ENCODE measurements at regions not wholly inside any gene's neighbourhood (a gene's known extent, or its start where the extent isn't known, plus 50 kb on each side); places are given as distances from the start of the nearest gene placed in this dataset.

DNA sequence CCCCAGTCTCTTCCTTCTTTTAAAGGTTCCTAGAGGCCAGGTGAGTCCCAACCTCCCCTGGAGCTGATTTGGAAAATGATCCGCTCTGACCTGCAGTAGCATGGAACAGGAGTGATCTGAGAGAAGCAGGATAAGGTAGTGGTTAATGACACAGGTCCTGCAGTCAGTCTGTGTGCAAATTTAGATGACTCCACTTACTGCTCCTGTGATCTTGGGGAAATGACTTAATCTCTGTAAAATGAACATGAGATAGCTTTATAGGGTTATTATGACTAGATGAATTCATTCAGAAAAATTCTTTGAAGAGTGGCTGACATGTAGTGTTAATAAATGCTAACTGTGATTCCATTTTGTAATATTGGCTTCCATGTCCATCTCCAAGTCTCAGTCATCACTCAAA is 374.9 kb upstream of the CAMK1G start:
- DNase-seq (no peak), ATAC-seq (no peak)
- intact Hi-C loops (cut with DNase I, micrococcal nuclease) = no loop called here

GRCh38 chr1:209213989-209214388 is 369.5 kb upstream of the CAMK1G start:
- no peak for ATAC-seq
- intact Hi-C loops (cut with DNase I, micrococcal nuclease) = no loop called here
- DNase-seq = no peak

DNA sequence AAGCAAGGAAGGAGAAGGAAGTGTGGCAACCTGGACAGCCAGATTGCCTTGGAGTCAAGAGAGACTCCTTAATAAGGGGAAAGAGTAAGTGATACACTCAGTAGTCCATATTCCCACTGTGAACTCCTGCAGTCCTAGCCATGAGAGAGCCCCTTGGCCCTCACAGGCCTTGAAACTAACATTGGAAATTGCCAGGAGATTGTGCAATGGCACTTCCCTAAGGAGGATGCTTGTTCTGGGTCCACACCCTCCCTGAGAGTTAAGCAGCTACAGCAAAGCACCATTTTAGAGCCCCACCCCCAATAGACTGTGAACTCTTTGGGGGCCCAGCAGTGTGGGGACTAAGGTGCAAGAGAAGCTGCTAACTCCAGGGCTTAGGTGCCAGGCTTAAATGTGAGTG is 367.7 kb upstream of the CAMK1G start:
- ATAC-seq = no peak
- intact Hi-C loops (cut with DNase I, micrococcal nuclease) = no loop called here
- DNase-seq = no peak

DNA sequence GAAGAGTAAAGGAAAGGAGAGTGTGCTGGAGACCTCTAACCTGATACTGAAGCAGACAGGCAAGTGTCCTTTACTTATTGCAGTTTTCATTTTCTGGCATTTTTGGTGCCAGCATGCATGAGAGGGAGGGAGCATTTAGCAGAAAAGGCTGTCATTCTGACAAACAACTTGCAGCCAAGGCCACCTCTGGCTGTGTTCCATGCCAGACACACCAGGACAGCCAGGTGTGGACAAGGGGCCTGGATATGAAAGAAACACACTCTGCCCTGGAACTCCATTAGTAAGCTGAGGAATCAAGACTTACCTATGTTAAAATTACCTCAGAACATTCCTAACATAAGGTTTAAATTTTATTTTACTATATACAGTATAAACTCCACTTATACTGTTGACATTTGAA is 365.4 kb upstream of the CAMK1G start:
- ATAC-seq (no peak), DNase-seq (no peak)
- intact Hi-C loops (cut with DNase I, micrococcal nuclease) = no loop called here

GRCh38 chr1:209218981-209219380 is 364.5 kb upstream of the CAMK1G start:
- DNase-seq = no peak
- ATAC-seq = no peak
- intact Hi-C loops (cut with DNase I, micrococcal nuclease) = no loop called here

- intact Hi-C loops (cut with DNase I, micrococcal nuclease) = no loop called here
- DNase-seq = no peak
- ATAC-seq = no peak
These were observed 363.6 kb upstream of the CAMK1G start for GRCh38 chr1:209219791-209220524.

DNA sequence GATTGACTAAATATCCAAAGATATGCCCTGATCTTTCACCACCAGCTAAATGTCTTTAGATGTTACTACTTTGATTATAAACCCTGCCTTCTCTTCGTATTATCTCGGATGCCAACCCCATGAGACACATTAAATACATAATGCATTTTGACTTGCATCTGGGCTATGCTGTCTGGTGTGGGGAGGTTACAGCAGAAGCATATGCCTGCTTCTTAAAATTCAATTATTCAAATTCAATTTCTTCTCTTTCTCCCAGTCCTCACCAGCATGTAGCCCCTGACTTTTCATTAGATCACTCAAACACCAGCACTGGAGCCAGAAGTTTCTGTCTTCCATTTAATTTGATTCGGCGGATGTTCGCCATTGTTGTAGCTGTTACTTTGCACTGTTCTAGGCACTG is 360.7 kb upstream of the CAMK1G start:
- DNase-seq (no peak), ATAC-seq (no peak)
- intact Hi-C loops (cut with DNase I, micrococcal nuclease) = no loop called here

DNA sequence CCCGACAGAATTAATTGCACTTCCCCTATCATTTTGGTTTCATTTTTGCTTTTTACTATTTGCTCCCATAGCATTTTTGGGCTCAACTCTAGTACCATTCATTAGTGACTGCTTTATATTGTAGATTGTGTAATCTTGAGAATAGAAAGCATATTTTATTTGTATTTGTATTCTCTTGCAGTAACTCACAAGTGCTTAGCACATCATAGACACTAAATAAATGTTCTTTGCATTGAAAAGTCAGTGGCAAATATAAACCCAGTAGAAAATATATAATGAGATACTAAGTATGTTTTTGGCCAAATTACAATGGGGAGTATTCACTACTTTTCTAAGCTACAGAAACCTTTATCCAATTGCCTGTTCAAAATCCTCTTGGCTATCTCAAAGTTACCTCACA is 359.7 kb upstream of the CAMK1G start:
- DNase-seq = no peak
- ATAC-seq = no peak
- intact Hi-C loops (cut with DNase I, micrococcal nuclease) = no loop called here

DNA sequence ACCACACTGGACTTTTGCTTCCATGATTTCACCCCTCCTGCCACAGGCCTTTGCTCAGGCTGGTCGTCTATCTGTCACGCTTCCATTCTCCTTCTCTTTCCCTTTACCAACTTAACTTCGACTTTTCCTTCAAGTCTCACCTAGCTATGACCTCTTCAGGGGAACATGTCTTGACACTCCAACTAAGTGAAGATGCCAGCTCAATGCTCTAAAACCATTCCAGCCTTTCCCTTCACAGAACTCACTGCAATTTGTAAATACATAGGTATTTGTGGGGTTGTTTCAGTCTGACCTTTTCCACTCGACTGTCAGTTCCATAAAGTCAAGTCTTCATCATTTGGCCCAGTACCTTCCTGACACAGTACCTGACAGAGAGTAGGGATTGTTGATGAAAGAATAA is 358.6 kb upstream of the CAMK1G start:
- intact Hi-C loops (cut with DNase I, micrococcal nuclease) = no loop called here
- no peak for DNase-seq
- no peak for ATAC-seq

DNA sequence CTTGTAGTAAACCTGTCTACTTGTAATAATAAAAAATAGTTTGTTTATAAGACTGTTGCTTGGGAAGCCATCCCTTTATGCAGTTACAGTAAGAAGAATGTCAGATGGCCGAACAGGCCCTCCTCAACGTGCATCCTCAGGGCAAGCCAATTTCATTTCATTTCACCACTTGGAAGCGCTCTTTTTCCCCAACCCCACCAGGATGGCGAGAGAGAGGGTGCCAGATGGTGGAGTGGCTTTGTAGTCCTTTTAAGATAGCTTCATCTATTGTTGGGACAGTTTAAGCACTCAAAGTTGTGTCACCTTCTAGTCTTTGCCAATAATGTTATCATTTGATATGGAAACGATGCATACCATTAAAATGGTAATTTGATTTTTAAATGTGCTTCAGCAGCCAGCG is 356.3 kb upstream of the CAMK1G start:
- no peak for ATAC-seq
- no peak for DNase-seq
- intact Hi-C loops (cut with DNase I, micrococcal nuclease) = no loop called here

DNA sequence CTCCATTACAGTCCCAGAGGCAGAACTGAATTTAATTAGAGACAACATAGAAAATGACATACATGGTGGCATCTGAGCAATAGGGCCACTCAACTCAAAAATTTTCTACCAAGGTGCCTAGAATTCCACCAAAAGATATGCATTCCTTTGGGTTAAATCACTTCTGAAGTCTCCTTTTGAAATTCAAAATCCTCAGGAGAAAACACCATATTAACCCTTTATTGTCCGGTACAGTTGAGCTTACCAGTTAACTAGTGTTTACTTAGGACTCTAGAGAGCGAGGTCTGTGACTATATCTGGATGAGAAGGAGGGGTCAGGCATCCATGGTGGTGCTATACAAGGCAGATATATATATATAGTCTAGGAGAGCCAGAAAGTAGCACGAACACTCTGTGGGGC is 355.6 kb upstream of the CAMK1G start:
- DNase-seq (no peak), ATAC-seq (no peak)
- intact Hi-C loops (cut with DNase I, micrococcal nuclease) = no loop called here

GRCh38 chr1:209229494-209230061 is 353.9 kb upstream of the CAMK1G start:
- intact Hi-C loops (cut with DNase I, micrococcal nuclease) = no loop called here
- DNase-seq (no peak), ATAC-seq (no peak)

- DNase-seq (no peak), ATAC-seq (no peak)
- intact Hi-C loops (cut with DNase I, micrococcal nuclease) = no loop called here
These were observed 353.2 kb upstream of the CAMK1G start for GRCh38 chr1:209230314-209230713.

- no peak for DNase-seq
- no peak for ATAC-seq
- intact Hi-C loops (cut with DNase I, micrococcal nuclease) = no loop called here
These were observed 351.9 kb upstream of the CAMK1G start for GRCh38 chr1:209231476-209232156.

DNA sequence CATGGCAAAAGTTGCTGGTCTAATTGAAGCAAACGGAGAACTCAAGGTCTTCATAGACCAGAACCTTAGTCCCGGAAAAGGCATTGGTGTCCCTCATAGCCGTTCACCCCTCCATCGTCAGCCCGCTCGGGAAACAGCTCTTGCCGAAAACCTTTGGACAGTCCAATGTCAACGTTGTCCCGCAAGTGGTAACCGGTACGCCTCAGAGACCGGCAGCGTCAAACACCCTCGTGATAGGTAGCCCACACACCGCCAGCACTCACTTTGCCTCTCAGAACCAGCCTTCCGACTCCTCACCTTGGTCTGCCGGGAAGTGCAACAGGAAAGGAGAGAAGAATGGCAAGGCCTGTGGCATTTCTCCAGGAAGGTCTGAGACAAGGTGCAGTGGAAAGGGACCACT is 351.3 kb upstream of the CAMK1G start:
- intact Hi-C loops (cut with DNase I, micrococcal nuclease) = no loop called here
- ATAC-seq (no peak), DNase-seq (no peak)

DNA sequence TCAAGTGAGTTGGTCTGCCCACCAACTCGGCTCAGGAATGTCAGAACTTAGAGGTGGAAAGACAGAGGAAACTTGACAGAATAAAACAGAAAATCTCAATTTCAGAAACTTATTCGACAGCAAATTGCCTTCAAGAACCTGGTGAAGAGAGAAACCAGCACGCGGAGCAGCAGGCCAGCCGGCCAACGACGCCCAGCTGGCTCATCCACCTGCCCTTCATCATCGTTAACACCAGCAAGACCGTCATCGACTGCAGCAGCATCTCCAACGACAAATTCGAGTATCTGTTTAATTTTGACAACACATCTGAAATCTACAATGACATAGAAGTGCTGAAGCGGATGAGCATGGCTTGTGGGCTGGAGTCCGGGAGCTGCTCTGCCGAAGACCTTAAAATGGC is 350.8 kb upstream of the CAMK1G start:
- no peak for ATAC-seq
- intact Hi-C loops (cut with DNase I, micrococcal nuclease) = no loop called here
- DNase-seq = no peak

GRCh38 chr1:209235166-209235565 is 348.3 kb upstream of the CAMK1G start:
- intact Hi-C loops (cut with DNase I, micrococcal nuclease) = no loop called here
- ATAC-seq (no peak), DNase-seq (no peak)

DNA sequence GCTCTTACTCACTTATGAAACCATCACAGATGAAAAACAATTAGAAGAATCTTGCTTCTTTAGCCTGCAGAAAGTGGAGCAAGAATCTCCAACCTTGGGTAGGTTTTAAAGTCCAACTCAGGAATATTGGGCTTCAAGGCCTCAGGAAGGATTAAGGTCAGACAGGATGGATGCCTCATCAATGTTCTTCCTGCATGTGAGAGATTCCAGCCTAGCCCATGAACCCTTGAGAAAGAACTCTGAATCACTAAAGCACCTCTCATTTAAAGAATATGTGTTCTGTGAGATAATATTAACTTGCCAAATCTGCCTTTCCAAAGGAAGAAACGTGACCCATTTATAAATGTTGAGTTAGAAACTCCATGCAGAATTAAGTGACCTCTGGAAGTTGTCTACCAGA is 345.2 kb upstream of the CAMK1G start:
- intact Hi-C loops (cut with DNase I, micrococcal nuclease) = no loop called here
- no peak for ATAC-seq

DNA sequence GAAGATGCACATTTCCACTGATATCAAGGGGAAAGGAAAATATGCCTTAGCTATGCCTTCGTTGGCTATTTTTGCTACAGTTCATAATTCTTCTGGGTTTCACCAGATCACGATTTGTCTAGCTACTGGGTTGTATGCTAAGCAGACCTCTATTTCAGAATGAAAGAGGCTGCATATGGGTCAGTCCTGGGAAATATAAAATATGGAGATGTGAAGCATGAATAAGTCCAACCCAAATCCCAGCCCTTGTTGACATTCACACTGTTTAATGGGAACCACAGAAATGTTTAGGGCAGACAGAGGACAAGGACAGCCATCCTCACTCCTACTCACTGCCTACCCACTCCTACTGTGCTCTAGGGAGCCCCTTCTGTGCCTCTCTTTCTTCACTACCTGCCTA is 343.2 kb upstream of the CAMK1G start:
- intact Hi-C loops (cut with DNase I, micrococcal nuclease) = no loop called here
- DNase-seq = no peak
- no peak for ATAC-seq

More for the DNA sequence above, 345.2 kb upstream of the CAMK1G start:
- DNase-seq = no peak

GRCh38 chr1:209241487-209241886 is 342.0 kb upstream of the CAMK1G start:
- DNase-seq = no peak
- no peak for ATAC-seq
- intact Hi-C loops (cut with DNase I, micrococcal nuclease) = no loop called here

All from left colon (tissue), 2 donors.